HG02943 (cell line): ENCODE measurements at regions not wholly inside any gene's neighbourhood (a gene's known extent, or its start where the extent isn't known, plus 50 kb on each side); places are given as distances from the start of the nearest gene placed in this dataset.
"Not testable (repeated sequence)": the region's sequence is repeated elsewhere in the genome, so short reads cannot be mapped to it uniquely, and the experiment has no call there.

Experiments used
- ATAC-seq: cut with Tn5 transposase; IDR thresholded peaks from one replicate; pipeline ENCODE4 v1.9.1; 2021; ENCODE audit warnings: mild to moderate bottlenecking, low read depth, moderate library complexity; ENCODE audit not compliant: unreplicated experiment

DNA sequence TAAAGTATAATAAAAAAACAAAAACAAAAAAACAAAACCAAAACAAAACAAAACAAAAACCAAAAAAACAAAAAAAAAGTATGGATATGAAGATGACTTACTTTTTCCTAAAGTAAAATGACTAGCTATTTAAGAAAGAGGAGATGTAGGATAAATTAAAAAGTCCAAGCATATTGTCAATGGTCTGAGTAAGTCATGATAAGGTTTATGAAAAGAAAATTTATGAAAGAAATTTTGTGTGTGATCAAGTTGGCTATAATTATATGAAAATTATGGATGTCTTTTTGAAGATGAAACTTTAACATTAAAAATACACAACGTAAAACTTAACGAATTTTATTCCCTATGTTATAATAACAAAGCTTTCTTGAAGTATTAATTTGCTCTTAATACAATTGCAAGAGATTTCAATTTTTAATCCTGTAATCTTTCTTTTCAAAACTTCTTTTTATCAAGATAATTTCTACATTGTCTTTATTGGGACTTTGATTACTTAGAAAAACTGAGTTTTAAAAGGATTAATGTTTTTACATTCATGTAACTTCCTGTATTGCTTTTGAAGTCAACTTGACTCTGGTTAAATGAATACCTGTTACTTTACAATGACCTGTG lies 200.9 kb upstream of the IVNS1ABP start:
- ATAC-seq, result no peak

DNA sequence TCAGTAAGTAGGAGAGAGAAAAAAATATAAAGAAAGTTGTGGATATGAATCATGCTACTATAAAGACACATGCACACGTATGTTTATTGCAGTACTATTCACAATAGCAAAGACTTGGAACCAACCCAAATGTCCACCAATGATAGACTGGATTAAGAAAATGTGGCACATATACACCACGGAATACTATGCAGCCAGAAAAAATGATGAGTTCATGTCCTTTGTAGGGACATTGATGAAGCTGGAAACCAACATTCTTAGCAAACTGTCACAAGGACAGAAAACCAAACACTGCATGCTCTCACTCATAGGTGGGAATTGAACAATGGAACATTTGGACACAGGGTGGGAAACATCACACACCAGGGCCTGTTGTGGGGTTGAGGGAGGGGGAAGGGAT lies 200.3 kb upstream of the IVNS1ABP start:
- not testable (repeated sequence) for ATAC-seq

DNA sequence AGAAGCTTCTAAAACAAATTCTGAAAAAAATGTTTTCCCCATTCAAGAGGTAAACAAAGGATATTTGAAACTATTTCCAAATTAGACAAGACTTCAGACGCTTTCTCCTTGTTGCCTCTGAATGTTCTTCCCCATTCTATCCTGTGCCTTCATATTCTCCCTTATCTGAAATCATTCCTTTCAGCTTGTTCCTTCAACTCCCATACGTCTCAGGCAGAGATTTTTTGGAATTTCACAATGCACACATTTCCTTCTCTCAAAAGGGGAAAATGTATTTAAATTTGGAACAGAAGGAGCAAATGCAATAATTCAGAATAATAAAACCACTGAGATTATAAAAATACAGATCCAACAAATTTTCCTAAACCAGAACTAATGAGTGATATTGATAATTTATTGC lies 198.7 kb upstream of the IVNS1ABP start:
- no peak for ATAC-seq

DNA sequence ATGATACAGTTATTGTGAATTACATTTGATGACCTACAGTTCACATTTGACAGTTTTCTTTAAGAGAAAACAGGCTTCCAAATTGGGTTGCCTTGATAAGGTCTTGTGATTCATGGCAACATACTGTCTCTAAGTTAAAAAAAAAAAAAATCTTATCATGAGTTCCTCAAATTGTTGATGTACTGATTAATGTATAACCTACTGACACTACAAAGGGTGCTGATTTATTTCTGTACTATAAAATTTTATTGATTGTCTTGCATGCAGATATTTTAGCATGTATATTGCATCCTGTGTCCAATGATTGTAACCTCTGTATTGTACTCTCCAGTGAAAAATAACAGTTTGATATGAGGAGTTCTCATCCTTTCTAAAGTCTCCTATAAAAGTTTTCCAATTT lies 197.3 kb upstream of the IVNS1ABP start:
- no peak for ATAC-seq

DNA sequence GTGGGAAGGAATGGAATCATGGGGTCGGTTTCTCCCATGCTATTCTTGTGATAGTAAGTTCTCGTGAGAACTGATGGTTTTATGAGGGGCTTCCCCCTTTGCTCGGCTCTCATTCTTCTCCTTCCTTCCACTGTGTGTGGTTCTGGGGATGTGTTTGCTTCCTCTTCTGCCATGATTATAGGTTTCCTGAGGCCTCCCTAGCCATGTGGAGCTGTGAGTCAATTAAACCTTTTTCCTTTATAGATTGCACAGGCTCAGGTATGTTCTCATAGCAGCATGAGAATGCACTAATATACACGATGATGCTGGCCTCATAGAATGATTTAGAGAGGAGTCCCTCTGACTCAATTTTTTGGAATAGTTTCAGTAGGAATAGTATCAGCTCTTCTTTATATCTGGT lies 195.4 kb upstream of the IVNS1ABP start:
- no peak for ATAC-seq

DNA sequence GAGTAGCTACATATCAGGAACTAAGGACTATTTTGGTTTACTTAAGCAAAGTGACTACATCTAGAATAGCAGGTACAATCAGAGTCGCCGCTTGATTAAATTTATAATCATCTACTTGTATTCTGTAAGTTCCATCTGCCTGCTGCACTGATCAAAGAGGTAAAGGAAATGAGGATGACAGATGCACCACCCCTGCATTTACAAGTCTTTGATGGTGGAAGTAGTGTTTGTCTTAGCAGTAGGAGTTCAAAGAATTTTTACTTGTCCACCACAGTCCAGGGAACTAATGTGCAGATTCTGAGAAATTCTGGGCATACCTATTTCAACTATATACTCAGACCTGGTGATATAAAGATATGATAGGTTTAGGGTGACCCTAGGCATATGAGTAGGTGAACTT lies 184.1 kb upstream of the IVNS1ABP start:
- no peak for ATAC-seq

DNA sequence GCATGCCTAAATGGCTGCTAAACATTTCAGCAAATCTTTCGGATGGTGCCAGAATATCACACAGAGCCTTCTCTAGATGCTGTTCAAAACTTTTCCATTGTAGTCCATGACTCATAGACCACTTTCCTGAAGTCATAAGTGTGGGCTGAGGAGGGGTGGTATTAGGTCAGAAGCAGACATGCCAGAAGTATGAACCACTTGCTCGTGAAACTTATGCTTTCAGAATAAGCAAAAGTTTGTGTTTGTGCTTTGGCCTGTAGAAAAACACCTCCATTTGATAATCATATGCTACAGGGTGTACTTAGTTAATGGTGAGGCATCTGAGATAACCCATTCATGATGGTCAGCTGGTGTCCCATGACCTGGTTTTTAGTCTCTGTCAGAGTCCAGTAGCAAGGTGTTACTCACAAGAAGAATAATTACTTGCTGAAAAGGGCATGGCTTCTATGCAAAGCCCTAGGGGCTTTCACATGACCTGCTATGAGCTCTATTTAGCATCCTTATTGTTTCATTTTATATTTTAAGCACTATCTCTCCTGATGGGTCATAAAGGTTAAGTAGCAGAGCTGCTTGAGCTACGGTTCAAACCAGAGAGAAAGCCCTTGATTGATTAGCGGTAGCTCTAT lies 183.1 kb upstream of the IVNS1ABP start:
- ATAC-seq, result no peak

DNA sequence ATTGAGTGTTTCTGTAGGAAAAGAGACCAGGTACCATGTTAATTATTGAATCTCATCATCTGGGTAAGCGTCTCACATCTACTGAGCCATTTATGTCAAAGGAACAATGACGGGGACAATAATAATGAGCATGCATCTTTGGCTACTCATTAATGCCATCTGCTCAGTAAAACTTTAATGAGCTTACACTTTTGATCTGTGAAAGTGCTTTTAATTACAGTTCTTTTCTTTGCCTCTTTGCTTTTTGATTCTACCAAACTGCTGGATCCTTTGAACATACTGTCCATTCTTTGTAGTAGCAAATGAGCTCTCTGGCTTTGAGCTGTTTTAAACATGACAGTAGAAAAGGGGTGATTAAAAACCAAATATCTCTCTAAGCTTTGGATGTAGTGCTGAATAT lies 181.2 kb upstream of the IVNS1ABP start:
- no peak for ATAC-seq

DNA sequence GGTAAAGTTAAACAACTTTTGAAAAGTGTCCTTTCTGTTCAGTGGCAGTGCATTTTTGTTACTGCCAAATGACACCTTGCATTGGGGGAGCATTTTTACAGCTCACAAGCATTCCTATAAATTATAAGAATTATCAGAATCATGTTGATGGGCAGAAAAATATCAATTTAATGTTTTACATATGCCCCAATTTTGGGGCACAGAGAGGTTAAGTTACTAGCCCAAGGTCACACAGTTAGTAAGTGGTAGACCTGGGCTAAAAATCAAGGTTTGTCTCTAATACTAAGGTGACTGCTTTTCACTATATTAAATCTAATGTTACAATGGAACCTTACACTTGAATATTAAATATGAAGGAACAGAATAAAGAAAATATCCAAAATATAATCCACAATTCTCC lies 180.1 kb upstream of the IVNS1ABP start:
- no peak for ATAC-seq

DNA sequence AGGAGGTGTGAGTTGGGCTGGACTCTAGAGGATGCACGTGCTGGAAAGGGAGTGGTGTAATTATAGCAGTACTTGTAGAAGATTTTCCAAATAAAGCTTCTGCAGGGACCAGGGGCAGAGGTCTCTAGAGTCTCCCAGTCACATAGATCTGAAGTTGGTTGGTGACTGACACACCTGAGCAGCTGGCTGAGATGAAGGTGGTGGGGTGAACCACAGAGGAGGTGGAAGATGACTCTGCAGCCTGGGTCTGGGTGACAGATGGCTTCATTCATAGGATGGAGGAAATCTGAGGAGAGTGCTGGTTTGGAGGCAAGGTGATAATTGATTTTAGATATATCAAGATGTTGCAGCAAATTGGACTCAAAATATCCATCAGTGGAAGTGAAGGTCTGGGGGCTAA lies 178.9 kb upstream of the IVNS1ABP start:
- no peak for ATAC-seq

DNA sequence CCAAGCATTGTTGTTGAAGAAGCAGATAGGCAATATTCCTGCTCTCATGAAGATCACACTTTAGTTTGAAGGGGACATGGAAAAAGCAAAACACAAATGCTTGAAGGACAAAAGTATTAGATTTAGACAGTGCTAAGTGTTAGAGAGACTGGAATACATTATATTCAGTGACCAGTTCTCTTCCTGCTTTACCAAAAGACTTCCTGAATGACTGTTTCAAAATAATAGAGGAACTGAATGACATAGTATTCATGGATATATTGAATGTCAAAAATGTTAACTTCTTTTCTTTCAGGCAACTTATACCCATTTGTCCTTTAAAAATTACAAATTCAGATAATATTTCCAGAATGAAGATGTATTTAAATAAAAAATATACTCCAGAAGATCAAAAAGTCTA lies 178.0 kb upstream of the IVNS1ABP start:
- no peak for ATAC-seq

DNA sequence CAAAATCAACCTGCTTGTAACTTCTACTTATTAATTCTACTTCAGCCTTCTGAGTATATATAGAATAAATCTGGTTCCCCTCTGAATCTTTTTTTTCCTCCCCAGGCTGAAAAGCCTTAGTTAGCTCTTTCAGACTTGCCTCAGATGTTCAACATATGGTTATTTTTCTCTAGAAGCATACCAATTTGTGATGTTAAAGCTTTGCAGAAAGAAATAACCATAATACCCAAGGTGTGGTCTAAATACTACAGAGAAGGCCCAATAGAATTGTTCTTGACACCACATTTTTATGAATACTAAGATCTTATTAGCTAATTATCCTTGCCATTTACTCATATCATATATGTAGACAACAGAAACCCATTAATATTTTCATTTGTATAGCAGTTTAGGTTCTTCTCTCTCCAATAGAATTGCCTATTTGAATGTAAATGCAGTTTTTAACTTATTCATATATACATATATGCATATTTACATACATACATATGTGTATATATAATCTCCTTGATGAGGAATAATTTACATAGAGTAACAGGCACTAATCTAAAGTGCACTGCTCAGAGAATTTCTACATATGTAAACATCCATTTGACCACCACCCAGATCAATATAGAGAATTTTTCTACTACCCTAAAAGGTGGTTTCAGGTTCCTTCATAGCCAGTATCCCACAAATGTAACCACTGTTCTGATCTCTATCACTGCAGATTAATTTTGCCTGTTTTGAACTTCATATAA lies 175.2 kb upstream of the IVNS1ABP start:
- ATAC-seq, result no peak

DNA sequence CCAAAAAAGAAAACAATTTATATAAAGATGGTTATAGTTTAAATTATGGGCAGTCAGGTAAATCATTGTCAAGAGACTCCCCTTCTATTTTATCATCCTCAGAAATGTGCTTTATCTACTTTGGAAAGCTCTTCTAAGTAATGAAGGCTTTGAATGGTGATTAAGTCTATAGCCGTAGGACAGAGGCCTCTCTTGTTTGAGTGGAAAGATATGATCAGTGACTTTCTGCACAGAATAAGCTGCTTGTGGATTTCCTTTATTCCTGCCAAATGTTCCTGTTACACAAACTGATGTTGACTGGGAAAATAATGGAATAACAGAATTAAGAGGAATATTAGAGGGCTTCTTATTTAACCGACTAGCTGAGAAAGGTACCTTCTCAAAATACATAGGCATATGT lies 174.6 kb upstream of the IVNS1ABP start:
- no peak for ATAC-seq

DNA sequence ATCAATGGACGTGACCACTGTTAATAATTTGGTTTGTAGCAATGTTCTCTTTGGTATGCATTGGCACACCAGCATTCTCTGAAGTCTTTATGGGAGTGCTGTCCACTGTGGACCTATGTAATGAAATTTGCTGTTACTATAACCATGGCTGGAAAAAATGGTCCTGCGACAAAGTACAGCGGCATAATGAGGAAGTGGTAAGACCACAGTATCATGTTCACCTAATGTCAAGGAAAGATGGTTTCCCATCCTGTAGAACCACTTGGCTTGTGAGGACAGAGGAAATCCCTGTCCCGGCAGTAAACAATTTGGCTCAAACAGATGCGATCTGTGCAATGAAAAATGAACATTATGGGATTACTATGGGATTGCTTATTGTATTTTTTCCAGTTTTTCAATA lies 173.9 kb upstream of the IVNS1ABP start:
- no peak for ATAC-seq

DNA sequence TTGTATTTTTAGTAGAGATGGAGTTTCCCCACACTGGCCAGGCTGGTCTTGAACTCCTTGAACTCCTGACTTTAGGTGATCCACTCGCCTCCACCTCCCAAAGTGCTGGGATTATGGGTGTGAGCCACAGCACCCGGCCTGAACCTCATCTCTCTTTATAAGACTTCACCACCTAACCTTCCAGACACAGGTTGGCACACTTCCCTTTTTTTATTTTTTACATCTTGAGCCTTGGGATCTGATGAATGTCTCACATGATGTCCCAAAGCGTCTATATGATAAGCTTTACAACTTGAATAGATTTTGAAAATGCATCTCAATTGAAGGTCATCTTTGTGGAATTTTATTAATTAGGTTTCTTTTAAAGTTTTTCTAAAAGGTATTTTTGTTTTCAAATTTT lies 172.4 kb upstream of the IVNS1ABP start:
- ATAC-seq, result no peak

DNA sequence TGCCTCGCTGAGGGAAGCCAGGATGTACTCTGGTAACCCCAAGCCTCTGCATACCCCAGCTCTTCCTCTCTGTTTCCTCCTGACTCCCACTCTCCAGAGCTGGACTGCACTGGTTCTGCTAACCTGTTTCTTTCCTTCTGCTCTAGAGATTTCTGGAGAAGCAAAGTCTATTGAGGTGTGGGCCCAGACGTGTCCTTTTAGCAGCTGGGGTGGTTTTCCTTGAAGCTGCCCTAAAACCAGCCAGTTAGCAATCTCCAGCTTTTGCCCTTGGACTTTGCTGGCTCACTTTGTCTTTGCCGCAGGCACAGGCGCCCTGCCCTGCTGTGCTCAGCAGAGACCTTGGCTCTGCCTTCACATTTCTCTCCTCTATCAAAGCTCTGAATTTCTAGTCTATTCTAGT lies 171.8 kb upstream of the IVNS1ABP start:
- ATAC-seq, result no peak

DNA sequence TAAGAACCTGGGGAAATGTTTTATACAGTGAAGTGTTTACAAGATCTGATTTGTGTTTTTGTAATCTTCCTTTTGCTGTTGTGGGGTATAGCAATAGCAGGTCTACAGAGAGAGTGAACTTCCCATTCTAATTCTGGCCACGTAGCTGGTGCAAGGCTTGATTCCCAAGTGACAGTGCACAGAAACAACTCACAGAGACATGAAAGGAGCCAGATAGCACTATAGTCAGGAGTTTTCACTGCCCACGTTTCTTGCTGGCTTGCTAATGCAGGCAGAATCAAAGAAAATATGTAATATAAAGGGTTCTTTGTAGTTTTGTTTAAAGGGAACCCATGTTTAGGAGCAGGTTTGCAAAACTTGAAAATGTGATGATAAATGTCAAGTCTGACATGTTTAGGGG lies 170.9 kb upstream of the IVNS1ABP start:
- no peak for ATAC-seq

DNA sequence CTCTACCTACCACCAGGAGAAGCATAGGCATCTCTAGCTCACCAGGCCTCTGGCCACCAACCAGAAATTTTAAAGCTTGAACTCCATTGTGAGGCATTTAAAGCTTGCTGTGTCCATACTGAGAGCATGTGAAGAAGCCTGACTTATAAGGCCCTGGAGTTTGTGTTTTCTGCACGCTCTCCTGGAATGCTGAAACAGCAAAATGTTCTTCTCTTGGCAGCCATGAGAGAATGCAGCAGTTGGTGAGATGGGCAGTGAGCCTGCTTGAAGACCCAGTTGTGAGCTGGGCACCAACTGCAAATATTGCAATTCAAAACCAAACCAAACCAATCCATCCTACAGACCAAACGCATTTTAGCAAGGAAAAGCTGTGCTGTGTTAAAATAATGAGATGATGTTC lies 170.0 kb upstream of the IVNS1ABP start:
- ATAC-seq, result no peak

DNA sequence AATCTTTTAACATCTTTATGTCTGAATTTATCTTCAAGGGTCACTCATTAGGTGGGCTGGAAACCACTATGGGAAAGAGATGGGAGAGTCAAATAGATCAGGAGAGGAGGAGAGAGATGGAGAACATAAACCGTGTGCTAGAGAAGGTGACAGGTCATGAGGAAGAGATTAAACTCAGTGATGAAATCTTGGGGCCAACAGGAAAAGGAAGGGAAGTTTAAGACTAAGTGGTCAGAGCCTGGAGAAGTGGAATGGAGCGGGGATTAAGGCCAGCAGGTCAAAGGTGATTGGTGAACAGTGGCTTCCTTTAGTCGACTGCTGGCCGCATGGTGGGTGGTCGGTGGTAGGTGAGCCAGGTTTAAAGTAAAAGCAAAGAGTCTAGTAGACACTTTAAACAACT lies 169.3 kb upstream of the IVNS1ABP start:
- ATAC-seq, result no peak

DNA sequence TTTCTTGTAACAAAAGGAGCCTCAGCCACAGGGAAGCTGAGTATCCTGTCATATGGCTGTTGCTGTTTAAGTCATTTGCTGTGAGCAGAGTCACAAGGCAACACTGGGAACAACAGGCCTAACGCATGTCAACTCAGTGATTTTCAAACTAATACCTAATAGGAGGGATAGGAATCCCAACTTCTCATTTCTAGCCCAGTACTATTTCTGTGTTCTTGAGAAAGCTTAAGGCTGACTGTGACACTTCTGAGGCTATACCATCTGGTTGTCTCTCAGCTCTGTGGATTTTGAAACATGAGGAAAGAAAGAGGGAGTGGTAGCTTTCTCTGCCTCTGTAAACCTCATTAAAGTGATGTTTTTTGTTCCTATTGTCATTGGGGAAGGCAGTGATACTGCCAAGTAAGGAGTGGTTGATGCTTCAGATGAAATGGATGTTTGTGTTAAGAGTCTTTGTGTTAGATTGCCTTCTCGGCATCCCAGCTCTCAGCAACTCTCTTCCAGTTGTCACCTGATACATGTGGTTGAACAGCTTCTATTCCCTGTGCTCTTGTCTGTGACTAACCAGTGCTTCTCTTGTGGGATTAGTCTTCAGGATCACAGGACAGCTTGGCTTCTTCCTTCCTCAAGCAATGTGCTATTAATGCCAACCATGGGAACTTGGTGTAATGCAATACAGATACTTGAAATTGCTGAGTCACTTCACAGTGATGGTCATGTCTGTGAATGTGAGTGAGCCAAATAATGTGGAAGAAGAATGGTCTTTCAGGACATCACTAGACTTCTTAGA lies 166.8 kb upstream of the IVNS1ABP start:
- ATAC-seq, result no peak

DNA sequence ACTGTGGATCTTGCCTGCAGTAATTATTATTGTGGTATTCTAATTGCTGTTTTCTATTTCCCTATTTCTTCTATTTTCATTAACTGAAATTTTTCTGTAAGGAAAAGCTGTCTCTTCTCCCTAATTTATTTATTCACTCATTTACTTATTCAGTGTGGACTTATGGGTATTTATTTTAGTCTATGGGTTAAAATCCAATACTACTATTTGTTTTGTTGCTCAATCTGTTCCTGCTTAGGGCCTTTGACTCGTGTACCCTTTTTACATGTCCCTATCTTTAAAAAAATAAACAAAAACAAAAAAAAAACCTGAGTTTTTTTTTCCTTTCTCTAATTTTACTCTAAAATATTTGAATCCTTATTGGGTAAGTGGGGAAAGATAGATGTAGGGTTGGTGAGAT lies 166.2 kb upstream of the IVNS1ABP start:
- no peak for ATAC-seq
